K562 (cell line): ENCODE measurements at regions not wholly inside any gene's neighbourhood (a gene's known extent, or its start where the extent isn't known, plus 50 kb on each side); places are given as distances from the start of the nearest gene placed in this dataset.
A peak's percentile ranks its signal among the peaks of the same experiment; 100 is the strongest.

ENCODE experiments used
- ARID1B ChIP-seq: fragments of 450-650 bp; IDR thresholded peaks from 2 replicates; pipeline ENCODE4 v1.6.1; 2016; ENCODE audit warnings: antibody characterized with exemption, mild to moderate bottlenecking, inconsistent platforms
- DDX20 ChIP-seq: fragments of 450-650 bp; IDR thresholded peaks from 2 replicates; pipeline ENCODE4 v1.6.1; 2016; ENCODE audit warnings: missing genetic modification characterization, low read depth, mild to moderate bottlenecking, missing compliant biosample characterization, moderate library complexity
- ELK3 ChIP-seq: fragments of 450-650 bp; formaldehyde crosslinking; IDR thresholded peaks from 2 replicates; pipeline ENCODE4 v1.4.0; 2020; ENCODE audit warnings: mild to moderate bottlenecking
- FOXJ2 ChIP-seq: fragments of 200-800 bp; sonication (Bioruptor generic); IDR thresholded peaks from 2 replicates; pipeline ENCODE4 v1.6.1; 2016; ENCODE audit warnings: missing genetic modification characterization, missing compliant biosample characterization
- GABPA ChIP-seq: fragments of 200-800 bp; sonication (Bioruptor generic); conservative IDR thresholded peaks from 2 replicates; pipeline ENCODE4 v1.6.1; 2016; ENCODE audit warnings: low read depth, missing genetic modification characterization, missing compliant biosample characterization
- HCFC1 ChIP-seq: IDR thresholded peaks from 2 replicates; pipeline ENCODE4 v1.6.1; 2012; ENCODE audit warnings: low read depth, low read length, improper control_type of control experiment
- HDAC1 ChIP-seq, 2 experiments: fragments of 450-650 bp; IDR thresholded peaks; 2 replicates each; pipeline ENCODE4 v1.6.1; 2016 to 2017; ENCODE audit warnings: inconsistent platforms in 1 of 2, mild to moderate bottlenecking in 1 of 2, moderate library complexity in 1 of 2
- MYC ChIP-seq, 2 experiments: fragments of 250-450 bp in 1 of 2; sonication (Bioruptor Pico) in 1 of 2; IDR thresholded peaks; 2 replicates each; pipeline versions ENCODE4 v1.5.1 to v1.6.1; 2012 to 2021; ENCODE audit warnings: low read depth in 2 of 2, borderline replicate concordance in 1 of 2, improper control_type of control experiment in 1 of 2, low read length in 1 of 2, mild to moderate bottlenecking in 1 of 2, moderate library complexity in 1 of 2
- NCOA4 ChIP-seq: fragments of 450-650 bp; IDR thresholded peaks from 2 replicates; pipeline ENCODE4 v1.6.1; 2018; ENCODE audit warnings: mild to moderate bottlenecking; ENCODE audit not compliant: partially characterized antibody
- NR1H2 ChIP-seq: sonication (generic); formaldehyde crosslinking; IDR thresholded peaks from 2 replicates; pipeline ENCODE4 v1.4.0; 2020; ENCODE audit warnings: mild to moderate bottlenecking, missing genetic modification reagents
- NR3C1 ChIP-seq: sonication (generic); formaldehyde crosslinking; IDR thresholded peaks from 2 replicates; pipeline ENCODE4 v1.8.1; 2022; ENCODE audit warnings: missing genetic modification reagents
- PHF20 ChIP-seq: fragments of 450-650 bp; IDR thresholded peaks from 2 replicates; pipeline ENCODE4 v1.6.1; 2018; ENCODE audit not compliant: partially characterized antibody
- PKNOX1 ChIP-seq: fragments of 450-650 bp; IDR thresholded peaks from 2 replicates; pipeline ENCODE4 v1.6.1; 2016
- RB1 ChIP-seq: fragments of 450-650 bp; IDR thresholded peaks from 2 replicates; pipeline ENCODE4 v1.6.1; 2017; ENCODE audit warnings: low read depth, mild to moderate bottlenecking
- RBFOX2 ChIP-seq: fragments of 200-400 bp; formaldehyde crosslinking; IDR thresholded peaks from 2 replicates; pipeline ENCODE4 v1.6.1; 2017; ENCODE audit warnings: low read depth, mild to moderate bottlenecking, low read length, moderate library complexity
- SOX6 ChIP-seq: fragments of 450-650 bp; IDR thresholded peaks from 2 replicates; pipeline ENCODE4 v1.6.1; 2014; ENCODE audit warnings: mild to moderate bottlenecking
- ZBTB40 ChIP-seq, 2 experiments: fragments of 450-650 bp in 1 of 2; sonication (generic) in 1 of 2; formaldehyde crosslinking in 1 of 2; IDR thresholded peaks; 2 replicates each; pipeline versions ENCODE4 v1.7.1 to v1.9.0; 2016 to 2022; ENCODE audit warnings: inconsistent platforms in 1 of 2, mild to moderate bottlenecking in 1 of 2, missing genetic modification reagents in 1 of 2
- ZNF146 ChIP-seq: IDR thresholded peaks from one replicate; pipeline ENCODE4 v1.6.1; 2018; ENCODE audit warnings: missing compliant biosample characterization; ENCODE audit not compliant: unreplicated experiment

GRCh38 chr3:20905210-20905805 is 719.3 kb upstream of the SGO1 start (continued):
- TF ChIP-seq ZBTB40 (IDR thresholded peaks at IDR 0.05) (no peak), ZBTB40 (CRISPR knock-in tag; IDR thresholded peaks at IDR 0.05) (no peak), GABPA (tag) (peak; percentile 30; the same call in 1 of the 2 replicates), NCOA4 (no peak), ARID1B (peak; percentile 76), PHF20 (no peak), SOX6 (peak; percentile 20; the same call in 1 of the 2 replicates), DDX20 (tag) (no peak), HCFC1 (no peak), NR1H2 (CRISPR knock-in tag) (no peak), MYC (IDR thresholded peaks at IDR 0.05; ENCODE audit: low read depth, low read length) (no peak), MYC (CRISPR knock-in tag; IDR thresholded peaks at IDR 0.05; ENCODE audit: borderline replicate concordance, low read depth) (no peak), PKNOX1 (no peak), ZNF146 (CRISPR knock-in tag) (no peak), NR3C1 (CRISPR knock-in tag) (no peak), FOXJ2 (no peak), ELK3 (no peak), HDAC1 (IDR thresholded peaks at IDR 0.05) (0 out of 4 replicates have a peak, but pooled peaks of 1 of the 2 experiments have one; percentile 34), RBFOX2 (no peak), RB1 (no peak)
